NT2/D1 (cell line): ENCODE measurements at regions not wholly inside any gene's neighbourhood (a gene's known extent, or its start where the extent isn't known, plus 50 kb on each side); places are given as distances from the start of the nearest gene placed in this dataset.

Experiments
- SUZ12 ChIP-seq: IDR thresholded peaks from 2 replicates; pipeline ENCODE4 v1.6.1; 2011; ENCODE audit not compliant: insufficient read length, insufficient read depth; ENCODE audit errors: extremely low read depth
- YY1 ChIP-seq: IDR thresholded peaks from 2 replicates; pipeline ENCODE4 v1.6.1; 2011; ENCODE audit not compliant: insufficient read length, insufficient read depth
- ZNF274 ChIP-seq: IDR thresholded peaks from 2 replicates; pipeline ENCODE4 v1.6.1; 2011; ENCODE audit warnings: mild to moderate bottlenecking, low read depth, low read length

DNA sequence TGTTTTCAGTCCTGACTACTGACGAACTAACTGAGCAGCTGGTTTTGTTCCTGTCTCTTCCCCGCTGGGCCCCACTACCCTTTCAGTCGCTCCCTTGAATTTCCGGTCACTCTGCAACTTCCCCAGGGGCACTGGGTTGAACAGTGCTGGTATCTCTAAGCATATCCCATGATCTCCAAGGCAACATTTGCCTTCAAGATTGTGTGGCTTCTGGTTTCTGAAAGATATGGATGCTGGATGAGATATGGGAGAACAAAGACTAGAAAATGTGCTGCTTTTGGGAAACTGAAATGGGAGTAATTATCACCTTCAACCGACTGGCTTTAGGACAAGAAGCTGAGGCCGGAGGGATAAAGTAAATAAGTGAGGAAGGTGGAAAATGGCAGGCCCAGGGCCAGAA lies 258.2 kb upstream of the PIK3R1 start:
- TF ChIP-seq SUZ12: no peak
- no peak for TF ChIP-seq YY1
- no peak for TF ChIP-seq ZNF274
